Cardiac muscle cell (in vitro differentiated cells and primary cell): ENCODE measurements at regions not wholly inside any gene's neighbourhood (a gene's known extent, or its start where the extent isn't known, plus 50 kb on each side); places are given as distances from the start of the nearest gene placed in this dataset.

Source experiments
- DNase-seq, 2 donors: peaks; one replicate each; pipeline versions ENCODE4 v3.0.0 to v3.0.0-alpha.2; 2010 to 2017; ENCODE audit warnings: low read depth in 1 of 2, low spot score in 1 of 2
- H3K27ac ChIP-seq: fragments of 200-600 bp; sonication (generic); 2 replicates; pipeline ENCODE4 v1.5.1; 2016
- H3K27me3 ChIP-seq: fragments of 200-600 bp; sonication (generic); 2 replicates; pipeline ENCODE4 v1.6.0; 2016; ENCODE audit warnings: control low read depth
- H3K36me3 ChIP-seq: fragments of 200-600 bp; sonication (generic); 2 replicates; pipeline ENCODE4 v1.5.1; 2016; ENCODE audit warnings: control low read depth
- H3K4me1 ChIP-seq: fragments of 200-600 bp; sonication (generic); 2 replicates; pipeline ENCODE4 v1.8.1; 2017; ENCODE audit warnings: low read depth, mild to moderate bottlenecking, mixed run types
- H3K4me3 ChIP-seq: fragments of 200-600 bp; sonication (generic); 2 replicates; pipeline ENCODE4 v1.5.1; 2016; ENCODE audit warnings: mild to moderate bottlenecking
- H3K9me3 ChIP-seq: fragments of 200-600 bp; sonication (generic); 2 replicates; pipeline ENCODE4 v1.5.1; 2017; ENCODE audit warnings: low read depth, mild to moderate bottlenecking, control low read depth
- CTCF ChIP-seq: IDR thresholded peaks from 2 replicates; pipeline ENCODE4 v1.5.1; 2012; ENCODE audit warnings: low read depth, mild to moderate bottlenecking, low read length

- no peak for TF ChIP-seq CTCF
- no peak overlapping the region for H3K27ac ChIP-seq
- no peaks in the 10 kb centered on the region for H3K27me3 ChIP-seq
- H3K4me3 ChIP-seq, result no peak overlapping the region
- H3K9me3 ChIP-seq, result no peaks in the 10 kb centered on the region
- H3K4me1 ChIP-seq, result peaks cover 5% of the 10 kb centered on the region
- peak in 1 of 2 donors; percentile 85 for DNase-seq
- no peaks in the 10 kb centered on the region for H3K36me3 ChIP-seq
These were observed 91.8 kb upstream of the FER start for GRCh38 chr5:108655750-108656450.

- Histone ChIP-seq H3K36me3 (no peaks in the 10 kb centered on the region), H3K27ac (no peak overlapping the region), H3K4me1 (no peaks in the 10 kb centered on the region), H3K4me3 (no peak overlapping the region), H3K27me3 (no peaks in the 10 kb centered on the region), H3K9me3 (no peaks in the 10 kb centered on the region)
- no peak for TF ChIP-seq CTCF
- peak in 1 of 2 donors; percentile 40 for DNase-seq
These were observed 93.6 kb upstream of the FER start for GRCh38 chr5:108654051-108654450.

- no peak overlapping the region for H3K4me3 ChIP-seq
- H3K9me3 ChIP-seq, result no peaks in the 10 kb centered on the region
- no peaks in the 10 kb centered on the region for H3K36me3 ChIP-seq
- no peak for TF ChIP-seq CTCF
- no peaks in the 10 kb centered on the region for H3K27me3 ChIP-seq
- H3K27ac ChIP-seq, result no peak overlapping the region
- H3K4me1 ChIP-seq, result no peaks in the 10 kb centered on the region
- DNase-seq, result no peak
These were observed 94.5 kb upstream of the FER start for GRCh38 chr5:108653201-108653600.

GRCh38 chr5:108650997-108651396, 96.7 kb upstream of the FER start:
- Histone ChIP-seq H3K4me1 (no peaks in the 10 kb centered on the region), H3K27ac (no peak overlapping the region), H3K4me3 (no peak overlapping the region), H3K36me3 (no peaks in the 10 kb centered on the region), H3K9me3 (no peaks in the 10 kb centered on the region), H3K27me3 (no peaks in the 10 kb centered on the region)
- DNase-seq, result no peak
- TF ChIP-seq CTCF, result no peak

- Histone ChIP-seq H3K27me3 (no peaks in the 10 kb centered on the region), H3K9me3 (no peaks in the 10 kb centered on the region), H3K27ac (no peak overlapping the region), H3K4me3 (no peak overlapping the region), H3K4me1 (peaks cover 11% of the 10 kb centered on the region), H3K36me3 (no peaks in the 10 kb centered on the region)
- no peak for TF ChIP-seq CTCF
- no peak for DNase-seq
These were observed 98.1 kb upstream of the FER start for GRCh38 chr5:108649646-108650045.
